ENCODE measurements at regions not wholly inside any gene's neighbourhood (a gene's known extent, or its start where the extent isn't known, plus 50 kb on each side); places are given as distances from the start of the nearest gene placed in this dataset.
A peak's percentile ranks its signal among the peaks of the same experiment; 100 is the strongest.
"Not testable (repeated sequence)": the region's sequence is repeated elsewhere in the genome, so short reads cannot be mapped to it uniquely, and the experiment has no call there.

GRCh38 chr1:116834595-116834994 lies 75.1 kb upstream of the PTGFRN start:
- peaks cover 3% of the 10 kb centered on the region for H3K9me3 Mint-ChIP-seq
- CTCF ChIA-PET = interaction anchor here (0.6 kb wide), 1 partner anchor 88 kb away, joined by 4 read pairs; no protein-coding TSS in a partner anchor
- DNase-seq = peak; percentile 26
- intact Hi-C loops (cut with micrococcal nuclease) = no loop called here
- peaks cover 4% of the 10 kb centered on the region for H3K36me3 Mint-ChIP-seq (ENCODE audit: low read depth)
- no peak overlapping the region for H3K27ac Mint-ChIP-seq
- H3K27me3 Mint-ChIP-seq (ENCODE audit: low read depth) = no peaks in the 10 kb centered on the region
- H3K4me1 Mint-ChIP-seq (ENCODE audit: low read depth) = peaks cover 38% of the 10 kb centered on the region
- H3K4me3 Mint-ChIP-seq = no peak overlapping the region

- no peak for DNase-seq
- Mint-ChIP-seq H3K27ac (no peak overlapping the region), H3K27me3 (ENCODE audit: low read depth) (no peaks in the 10 kb centered on the region), H3K4me1 (ENCODE audit: low read depth) (peaks cover 35% of the 10 kb centered on the region), H3K9me3 (peaks cover 3% of the 10 kb centered on the region), H3K4me3 (no peak overlapping the region), H3K36me3 (ENCODE audit: low read depth) (peaks cover 4% of the 10 kb centered on the region)
- CTCF ChIA-PET = interaction anchor here (0.6 kb wide), 1 partner anchor 88 kb away, joined by 4 read pairs; no protein-coding TSS in a partner anchor
- intact Hi-C loops (cut with micrococcal nuclease) = no loop called here
These were observed 74.6 kb upstream of the PTGFRN start for GRCh38 chr1:116835161-116835560.

GRCh38 chr1:116836099-116836498 lies 73.6 kb upstream of the PTGFRN start:
- peaks cover 4% of the 10 kb centered on the region for H3K36me3 Mint-ChIP-seq (ENCODE audit: low read depth)
- no peak overlapping the region for H3K27ac Mint-ChIP-seq
- no peak overlapping the region for H3K4me3 Mint-ChIP-seq
- no peak for DNase-seq
- CTCF ChIA-PET = interaction anchor here (0.6 kb wide), 1 partner anchor 72 kb away, joined by 3 read pairs; no protein-coding TSS in a partner anchor
- H3K4me1 Mint-ChIP-seq (ENCODE audit: low read depth) = peaks cover 27% of the 10 kb centered on the region
- peaks cover 3% of the 10 kb centered on the region for H3K9me3 Mint-ChIP-seq
- intact Hi-C loops (cut with micrococcal nuclease) = no loop called here
- no peaks in the 10 kb centered on the region for H3K27me3 Mint-ChIP-seq (ENCODE audit: low read depth)

- peaks cover 6% of the 10 kb centered on the region for H3K36me3 Mint-ChIP-seq (ENCODE audit: low read depth)
- DNase-seq = no peak
- H3K4me1 Mint-ChIP-seq (ENCODE audit: low read depth) = peaks cover 7% of the 10 kb centered on the region
- H3K27ac Mint-ChIP-seq = no peak overlapping the region
- CTCF ChIA-PET = interaction anchor here (1.0 to 2.0 kb wide), 3 partner anchors 8 to 15 kb away, joined by 3 to 6 read pairs (median 4); no protein-coding TSS in a partner anchor
- peaks cover 11% of the 10 kb centered on the region for H3K9me3 Mint-ChIP-seq
- intact Hi-C loops (cut with micrococcal nuclease) = no loop called here
- no peaks in the 10 kb centered on the region for H3K27me3 Mint-ChIP-seq (ENCODE audit: low read depth)
- no peak overlapping the region for H3K4me3 Mint-ChIP-seq
These were observed 68.0 kb upstream of the PTGFRN start for GRCh38 chr1:116841569-116842344.

- Mint-ChIP-seq H3K9me3 (peaks cover 8% of the 10 kb centered on the region), H3K27me3 (ENCODE audit: low read depth) (no peaks in the 10 kb centered on the region)
- no peak for DNase-seq
These were observed 67.1 kb upstream of the PTGFRN start for GRCh38 chr1:116842654-116843053.

GRCh38 chr1:116844775-116845174 lies 64.9 kb upstream of the PTGFRN start:
- intact Hi-C loops (cut with micrococcal nuclease) = no loop called here
- no peaks in the 10 kb centered on the region for H3K27me3 Mint-ChIP-seq (ENCODE audit: low read depth)
- peaks cover 2% of the 10 kb centered on the region for H3K36me3 Mint-ChIP-seq (ENCODE audit: low read depth)
- no peak overlapping the region for H3K27ac Mint-ChIP-seq
- H3K4me3 Mint-ChIP-seq = no peak overlapping the region
- CTCF ChIA-PET = no interaction called here
- DNase-seq = no peak
- peaks cover 33% of the 10 kb centered on the region for H3K4me1 Mint-ChIP-seq (ENCODE audit: low read depth)
- H3K9me3 Mint-ChIP-seq = peaks cover 8% of the 10 kb centered on the region

More at GRCh38 chr1:116842654-116843053, 67.1 kb upstream of the PTGFRN start:
- Mint-ChIP-seq H3K4me1 (ENCODE audit: low read depth) (peaks cover 15% of the 10 kb centered on the region), H3K36me3 (ENCODE audit: low read depth) (peaks cover 2% of the 10 kb centered on the region), H3K27ac (no peak overlapping the region), H3K4me3 (no peak overlapping the region)
- intact Hi-C loops (cut with micrococcal nuclease) = no loop called here
- CTCF ChIA-PET = interaction anchor here (0.6 to 2.0 kb wide), 4 partner anchors 9 to 499 kb away, joined by 3 to 6 read pairs (median 4); no protein-coding TSS in a partner anchor

- DNase-seq = no peak
- Mint-ChIP-seq H3K36me3 (ENCODE audit: low read depth) (peaks cover 2% of the 10 kb centered on the region), H3K4me1 (ENCODE audit: low read depth) (peaks cover 35% of the 10 kb centered on the region), H3K27me3 (ENCODE audit: low read depth) (no peaks in the 10 kb centered on the region), H3K4me3 (no peak overlapping the region), H3K9me3 (peaks cover 8% of the 10 kb centered on the region), H3K27ac (no peak overlapping the region)
- intact Hi-C loops (cut with micrococcal nuclease) = no loop called here
- CTCF ChIA-PET = interaction anchor here (0.7 to 0.9 kb wide), 2 partner anchors 22 to 250 kb away, joined by 3 read pairs; no protein-coding TSS in a partner anchor
These were observed 62.5 kb upstream of the PTGFRN start for GRCh38 chr1:116847190-116847589.

- Mint-ChIP-seq H3K27me3 (ENCODE audit: low read depth) (no peaks in the 10 kb centered on the region), H3K27ac (peak overlapping the region; percentile 51), H3K9me3 (peaks cover 8% of the 10 kb centered on the region), H3K4me3 (no peak overlapping the region), H3K36me3 (ENCODE audit: low read depth) (peaks cover 2% of the 10 kb centered on the region), H3K4me1 (ENCODE audit: low read depth) (peaks cover 37% of the 10 kb centered on the region)
- intact Hi-C loops (cut with micrococcal nuclease) = loop anchor here (1.0 kb wide), 12 partner anchors 21 to 816 kb away; partner anchors contain the start of gene TTF2
- CTCF ChIA-PET = interaction anchor here (0.7 to 0.9 kb wide), 2 partner anchors 22 to 251 kb away, joined by 3 read pairs; no protein-coding TSS in a partner anchor
- DNase-seq = peak; percentile 62
These were observed 61.8 kb upstream of the PTGFRN start for GRCh38 chr1:116847688-116848531.

GRCh38 chr1:116850436-116850835 lies 59.3 kb upstream of the PTGFRN start:
- peaks cover 3% of the 10 kb centered on the region for H3K9me3 Mint-ChIP-seq
- H3K36me3 Mint-ChIP-seq (ENCODE audit: low read depth) = no peaks in the 10 kb centered on the region
- no peaks in the 10 kb centered on the region for H3K27me3 Mint-ChIP-seq (ENCODE audit: low read depth)
- intact Hi-C loops (cut with micrococcal nuclease) = no loop called here
- no peak overlapping the region for H3K27ac Mint-ChIP-seq
- peaks cover 60% of the 10 kb centered on the region for H3K4me1 Mint-ChIP-seq (ENCODE audit: low read depth)
- H3K4me3 Mint-ChIP-seq = no peak overlapping the region
- DNase-seq = no peak
- CTCF ChIA-PET = no interaction called here

- CTCF ChIA-PET; DNase-seq; H3K27me3 Mint-ChIP-seq (ENCODE audit: low read depth); H3K4me3 Mint-ChIP-seq; intact Hi-C loops (cut with micrococcal nuclease); H3K36me3 Mint-ChIP-seq (ENCODE audit: low read depth); H3K9me3 Mint-ChIP-seq; H3K27ac Mint-ChIP-seq: not testable (repeated sequence)
- peaks cover 59% of the 10 kb centered on the region for H3K4me1 Mint-ChIP-seq (ENCODE audit: low read depth)
These were observed 58.5 kb upstream of the PTGFRN start for GRCh38 chr1:116851189-116851588.

- CTCF ChIA-PET = no interaction called here
- peaks cover 54% of the 10 kb centered on the region for H3K4me1 Mint-ChIP-seq (ENCODE audit: low read depth)
- no peak for DNase-seq
- no peaks in the 10 kb centered on the region for H3K9me3 Mint-ChIP-seq
- no peak overlapping the region for H3K27ac Mint-ChIP-seq
- intact Hi-C loops (cut with micrococcal nuclease) = no loop called here
- H3K4me3 Mint-ChIP-seq = no peak overlapping the region
- H3K36me3 Mint-ChIP-seq (ENCODE audit: low read depth) = no peaks in the 10 kb centered on the region
- H3K27me3 Mint-ChIP-seq (ENCODE audit: low read depth) = no peaks in the 10 kb centered on the region
These were observed 57.9 kb upstream of the PTGFRN start for GRCh38 chr1:116851846-116852245.

GRCh38 chr1:116852367-116852766 lies 57.3 kb upstream of the PTGFRN start:
- DNase-seq = no peak
- no peaks in the 10 kb centered on the region for H3K36me3 Mint-ChIP-seq (ENCODE audit: low read depth)
- CTCF ChIA-PET = no interaction called here
- H3K27me3 Mint-ChIP-seq (ENCODE audit: low read depth) = no peaks in the 10 kb centered on the region
- H3K4me3 Mint-ChIP-seq = no peak overlapping the region
- peaks cover 49% of the 10 kb centered on the region for H3K4me1 Mint-ChIP-seq (ENCODE audit: low read depth)
- no peak overlapping the region for H3K27ac Mint-ChIP-seq
- intact Hi-C loops (cut with micrococcal nuclease) = no loop called here
- no peaks in the 10 kb centered on the region for H3K9me3 Mint-ChIP-seq

Data from activated naive CD4-positive, alpha-beta T cell treated with anti-CD3 and anti-CD28 coated beads for 36 hours (primary cell).